B cell (primary cell): ENCODE measurements at regions not wholly inside any gene's neighbourhood (a gene's known extent, or its start where the extent isn't known, plus 50 kb on each side); places are given as distances from the start of the nearest gene placed in this dataset.
A peak's percentile ranks its signal among the peaks of the same experiment; 100 is the strongest.

Experiments
- ATAC-seq: fragments of 200-7000 bp; cut with Tn5 transposase; one replicate; pipeline ENCODE4 v1.10.0; 2021; ENCODE audit warnings: low read depth, mild to moderate bottlenecking, moderate number of reproducible peaks, moderate library complexity
- CTCF ChIA-PET: fragments of 350-600 bp; sonication (Branson Sonifier 250); formaldehyde crosslinking; loops from one replicate; lab custom pipeline; 2021; ENCODE audit warnings: antibody characterized with exemption, inconsistent platforms; lab: Charles Lee
- POLR2A ChIA-PET: fragments of 350-600 bp; sonication (Branson Sonifier 250); formaldehyde crosslinking; loops from one replicate; lab custom pipeline; 2021; ENCODE audit warnings: antibody characterized with exemption; lab: Charles Lee
- DNase-seq: peaks from one replicate; pipeline ENCODE4 v3.0.0; 2013
- H2AFZ ChIP-seq: 2 replicates; pipeline ENCODE4 v1.6.1; 2012; ENCODE audit warnings: mild to moderate bottlenecking, low read depth, low read length; ENCODE audit not compliant: insufficient read depth, poor library complexity, severe bottlenecking
- H3K27ac ChIP-seq, 2 donors: 1 replicate in 1 of 2; 2 replicates in 1 of 2; pipeline ENCODE4 v1.5.1; 2012 to 2013; ENCODE audit warnings: low read length in 2 of 2, mild to moderate bottlenecking in 2 of 2, moderate library complexity in 1 of 2
- H3K27me3 ChIP-seq, 4 experiments: fragments of 200-600 bp in 1 of 4; sonication (generic) in 1 of 4; replicated peaks in 1 of 4; 1 replicate in 2 of 4; 2 replicates in 2 of 4; pipeline versions ENCODE4 v1.6.1 to v1.7.0; 2013 to 2016; ENCODE audit warnings: low read length in 3 of 4, mild to moderate bottlenecking in 2 of 4, mixed read lengths in 1 of 4, moderate library complexity in 1 of 4; ENCODE audit not compliant: insufficient read depth in 4 of 4, control insufficient read depth in 3 of 4; ENCODE audit errors: control extremely low read depth in 1 of 4
- H3K36me3 ChIP-seq, 2 experiments: replicated peaks in 1 of 2; 1 replicate in 1 of 2; 2 replicates in 1 of 2; pipeline versions ENCODE4 v1.6.1 to v1.7.1; 2013; ENCODE audit warnings: low read length in 1 of 2; ENCODE audit not compliant: insufficient read depth in 2 of 2, control insufficient read depth in 1 of 2; ENCODE audit errors: control extremely low read depth in 1 of 2, extremely low read depth in 1 of 2
- H3K4me1 ChIP-seq, 2 donors: fragments of 200-600 bp in 1 of 2; sonication (generic) in 1 of 2; 1 replicate in 1 of 2; 2 replicates in 1 of 2; pipeline versions ENCODE4 v1.5.1 to v1.6.1; 2013 to 2017; ENCODE audit warnings: low read length in 2 of 2; ENCODE audit not compliant: control insufficient read depth in 2 of 2, insufficient read depth in 2 of 2
- H3K4me2 ChIP-seq: replicated peaks from 2 replicates; pipeline ENCODE3; 2012; ENCODE audit warnings: mild to moderate bottlenecking, low read depth, low read length; ENCODE audit not compliant: poor library complexity, severe bottlenecking
- H3K4me3 ChIP-seq, 5 experiments: fragments of 200-600 bp in 1 of 5; sonication (generic) in 1 of 5; 1 replicate in 3 of 5; 2 replicates in 2 of 5; pipeline versions ENCODE4 v1.5.1 to v1.7.0; 2011 to 2016; ENCODE audit warnings: low read length in 4 of 5, mild to moderate bottlenecking in 4 of 5, low read depth in 2 of 5, control low read depth in 1 of 5, moderate library complexity in 1 of 5; ENCODE audit not compliant: insufficient read depth in 1 of 5; ENCODE audit errors: control extremely low read depth in 1 of 5, extremely low read depth in 1 of 5
- H3K79me2 ChIP-seq: fragments of 200-600 bp; sonication (generic); one replicate; pipeline ENCODE4 v1.6.0; 2016; ENCODE audit warnings: low read length; ENCODE audit not compliant: control insufficient read depth, insufficient read depth
- H3K9ac ChIP-seq: fragments of 200-600 bp; sonication (generic); 2 replicates; pipeline ENCODE4 v1.6.1; 2017; ENCODE audit warnings: mild to moderate bottlenecking, low read length, moderate library complexity
- H3K9me3 ChIP-seq, 3 donors: one replicate each; pipeline versions ENCODE4 v1.6.1 to v1.7.1; 2013; ENCODE audit warnings: low read length in 2 of 3; ENCODE audit not compliant: control insufficient read depth in 2 of 3, insufficient read depth in 1 of 3; ENCODE audit errors: control extremely low read depth in 1 of 3
- H4K20me1 ChIP-seq: 2 replicates; pipeline ENCODE4 v1.6.0; 2012; ENCODE audit warnings: mild to moderate bottlenecking, low read length; ENCODE audit not compliant: insufficient read depth, control insufficient read depth, poor library complexity, severe bottlenecking
- H3K27ac Mint-ChIP-seq: one replicate; pipeline ENCODE4 v1.8.0; 2021; ENCODE audit warnings: mixed read lengths
- H3K27me3 Mint-ChIP-seq: one replicate; pipeline ENCODE4 v1.8.0; 2021; ENCODE audit warnings: mixed read lengths
- H3K4me1 Mint-ChIP-seq: one replicate; pipeline ENCODE4 v1.8.0; 2021; ENCODE audit warnings: mixed read lengths
- H3K4me3 Mint-ChIP-seq: one replicate; pipeline ENCODE4 v1.8.0; 2021; ENCODE audit warnings: mixed read lengths
- H3K9me3 Mint-ChIP-seq: one replicate; pipeline ENCODE4 v1.8.0; 2022; ENCODE audit warnings: mixed read lengths; ENCODE audit not compliant: insufficient read depth
- CTCF ChIP-seq: fragments of 200-600 bp; IDR thresholded peaks from one replicate; pipeline ENCODE4 v1.8.0; 2022; ENCODE audit warnings: antibody characterized with exemption, mild to moderate bottlenecking
- EZH2 ChIP-seq: IDR thresholded peaks from 2 replicates; pipeline ENCODE4 v1.6.1; 2012; ENCODE audit warnings: borderline replicate concordance, low read depth, mild to moderate bottlenecking, moderate library complexity, low read length; ENCODE audit not compliant: insufficient read depth, poor library complexity, severe bottlenecking
- WGBS: methylation state at CpG from one replicate; pipeline ENCODE4 v1.1.5; 2013; ENCODE audit warnings: missing lambda C conversion rate; ENCODE audit not compliant: insufficient coverage; 5-methylcytosine and 5-hydroxymethylcytosine counted together
- intact Hi-C: fragments of 100-400 bp; cut with micrococcal nuclease; formaldehyde crosslinking; loops from one replicate; pipeline ENCODE4 v1.10.0; 2022

GRCh38 chr4:85142451-85142850, 176.0 kb upstream of the WDFY3 start:
- POLR2A ChIA-PET, result no interaction called here
- no peak for ATAC-seq
- Histone ChIP-seq H4K20me1 (no peaks in the 10 kb centered on the region), H3K4me3 (no peak overlapping the region), H3K27me3 (peaks cover 0 to 4% (median 2%) of the 10 kb centered on the region in 4 experiments), H3K4me1 (no peaks in the 10 kb centered on the region), H3K4me2 (no peak overlapping the region), H3K27ac (no peak overlapping the region), H3K36me3 (no peaks in the 10 kb centered on the region), H3K9ac (no peak overlapping the region), H2AFZ (no peak overlapping the region), H3K79me2 (no peaks in the 10 kb centered on the region), H3K9me3 (no peaks in the 10 kb centered on the region)
- no peak for TF ChIP-seq EZH2
- 100% methylated on average over 1 of the region's 2 CpGs for WGBS
- no peak for DNase-seq
- Mint-ChIP-seq H3K4me3 (no peak overlapping the region), H3K27ac (no peak overlapping the region), H3K9me3 (no peaks in the 10 kb centered on the region), H3K4me1 (peaks cover 5% of the 10 kb centered on the region), H3K27me3 (peaks cover 24% of the 10 kb centered on the region)
- intact Hi-C loops, result no loop called here
- CTCF ChIA-PET, result interaction anchor here (1.0 to 1.6 kb wide), 3 partner anchors 655 to 827 kb away, joined by 3 to 6 read pairs (median 4); no protein-coding TSS in a partner anchor

- DNase-seq, result peak; percentile 82
- Histone ChIP-seq H3K9me3 (no peaks in the 10 kb centered on the region), H3K9ac (no peak overlapping the region), H3K4me2 (peak overlapping the region; percentile 40), H3K27me3 (no peaks in the 10 kb centered on the region), H3K27ac (no peak overlapping the region), H2AFZ (peak overlapping the region; percentile 44), H4K20me1 (no peaks in the 10 kb centered on the region), H3K36me3 (no peaks in the 10 kb centered on the region), H3K4me3 (no peak overlapping the region), H3K4me1 (peaks cover 0 to 2% of the 10 kb centered on the region in 2 donors), H3K79me2 (no peaks in the 10 kb centered on the region)
- Mint-ChIP-seq H3K4me3 (no peak overlapping the region), H3K27me3 (no peaks in the 10 kb centered on the region), H3K9me3 (no peaks in the 10 kb centered on the region), H3K4me1 (peaks cover 5% of the 10 kb centered on the region), H3K27ac (no peak overlapping the region)
- TF ChIP-seq CTCF, result peak; percentile 90
- TF ChIP-seq EZH2, result no peak
- ChIA-PET CTCF (interaction anchor here (0.6 to 11.3 kb wide), 34 partner anchors 14 to 902 kb away, joined by 3 to 148 read pairs (median 4); no protein-coding TSS in a partner anchor), POLR2A (no interaction called here)
- 80% methylated on average over 1 of the region's 9 CpGs for WGBS
- ATAC-seq, result peak; percentile 83
- intact Hi-C loops, result loop anchor here (1.0 to 2.0 kb wide), 6 partner anchors 63 to 897 kb away; no protein-coding TSS in a partner anchor
Observed at GRCh38 chr4:85147481-85148076, 181.1 kb upstream of the WDFY3 start.
